WERI-Rb-1 (cell line): ENCODE measurements at regions not wholly inside any gene's neighbourhood (a gene's known extent, or its start where the extent isn't known, plus 50 kb on each side); places are given as distances from the start of the nearest gene placed in this dataset.

ENCODE experiments used
- DNase-seq: peaks from one replicate; pipeline ENCODE4 v3.0.0-alpha.2; 2020
- H3K27ac ChIP-seq: fragments of 250-450 bp; sonication (Bioruptor Pico); 2 replicates; pipeline ENCODE4 v1.5.1; 2020; ENCODE audit warnings: mild to moderate bottlenecking, moderate library complexity
- H3K27me3 ChIP-seq: fragments of 250-450 bp; sonication (Bioruptor Pico); 2 replicates; pipeline ENCODE4 v1.5.1; 2021; ENCODE audit warnings: mild to moderate bottlenecking, low read depth, moderate library complexity; ENCODE audit not compliant: insufficient read depth, severe bottlenecking
- H3K36me3 ChIP-seq: fragments of 250-450 bp; sonication (Bioruptor Pico); 2 replicates; pipeline ENCODE4 v1.5.1; 2020; ENCODE audit warnings: mild to moderate bottlenecking, moderate library complexity
- H3K4me3 ChIP-seq: 2 replicates; pipeline ENCODE4 v1.5.1; 2011; ENCODE audit warnings: low read depth, mild to moderate bottlenecking, control low read depth, low read length
- H3K9me3 ChIP-seq: fragments of 250-450 bp; sonication (Bioruptor Pico); 2 replicates; pipeline ENCODE4 v1.5.1; 2021; ENCODE audit warnings: mild to moderate bottlenecking, moderate library complexity; ENCODE audit not compliant: severe bottlenecking
- TF ChIP-seq, protein P1 (sequence below): IDR thresholded peaks from 2 replicates; pipeline ENCODE4 v1.5.1; 2011; ENCODE audit warnings: low read depth, mild to moderate bottlenecking, control low read depth, inconsistent platforms, low read length

DNA sequence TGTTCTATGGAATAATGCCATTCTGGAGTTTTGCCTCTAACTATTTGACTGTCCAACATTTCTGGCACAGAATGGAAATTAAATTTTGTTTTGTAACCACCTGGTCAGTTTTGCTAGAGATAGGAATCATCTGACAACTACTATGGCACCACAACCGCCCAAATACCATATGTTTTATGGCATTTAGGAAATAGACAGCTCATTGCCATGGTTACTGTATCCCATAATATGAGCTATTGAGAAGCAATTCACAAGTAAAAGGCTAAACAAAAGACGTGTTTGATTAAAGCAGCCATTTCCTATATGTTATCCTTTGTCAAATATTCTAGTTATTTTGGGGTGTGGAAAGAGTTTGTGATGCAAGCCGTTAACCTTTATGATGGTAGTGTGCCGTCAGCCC is 1105.3 kb upstream of the LCORL start:
- Histone ChIP-seq H3K27ac (no peak overlapping the region), H3K9me3 (no peaks in the 10 kb centered on the region), H3K27me3 (no peaks in the 10 kb centered on the region), H3K36me3 (no peaks in the 10 kb centered on the region), H3K4me3 (no peak overlapping the region)
- DNase-seq, result no peak
- TF ChIP-seq, protein P1, sequence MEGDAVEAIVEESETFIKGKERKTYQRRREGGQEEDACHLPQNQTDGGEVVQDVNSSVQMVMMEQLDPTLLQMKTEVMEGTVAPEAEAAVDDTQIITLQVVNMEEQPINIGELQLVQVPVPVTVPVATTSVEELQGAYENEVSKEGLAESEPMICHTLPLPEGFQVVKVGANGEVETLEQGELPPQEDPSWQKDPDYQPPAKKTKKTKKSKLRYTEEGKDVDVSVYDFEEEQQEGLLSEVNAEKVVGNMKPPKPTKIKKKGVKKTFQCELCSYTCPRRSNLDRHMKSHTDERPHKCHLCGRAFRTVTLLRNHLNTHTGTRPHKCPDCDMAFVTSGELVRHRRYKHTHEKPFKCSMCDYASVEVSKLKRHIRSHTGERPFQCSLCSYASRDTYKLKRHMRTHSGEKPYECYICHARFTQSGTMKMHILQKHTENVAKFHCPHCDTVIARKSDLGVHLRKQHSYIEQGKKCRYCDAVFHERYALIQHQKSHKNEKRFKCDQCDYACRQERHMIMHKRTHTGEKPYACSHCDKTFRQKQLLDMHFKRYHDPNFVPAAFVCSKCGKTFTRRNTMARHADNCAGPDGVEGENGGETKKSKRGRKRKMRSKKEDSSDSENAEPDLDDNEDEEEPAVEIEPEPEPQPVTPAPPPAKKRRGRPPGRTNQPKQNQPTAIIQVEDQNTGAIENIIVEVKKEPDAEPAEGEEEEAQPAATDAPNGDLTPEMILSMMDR, result no peak

DNA sequence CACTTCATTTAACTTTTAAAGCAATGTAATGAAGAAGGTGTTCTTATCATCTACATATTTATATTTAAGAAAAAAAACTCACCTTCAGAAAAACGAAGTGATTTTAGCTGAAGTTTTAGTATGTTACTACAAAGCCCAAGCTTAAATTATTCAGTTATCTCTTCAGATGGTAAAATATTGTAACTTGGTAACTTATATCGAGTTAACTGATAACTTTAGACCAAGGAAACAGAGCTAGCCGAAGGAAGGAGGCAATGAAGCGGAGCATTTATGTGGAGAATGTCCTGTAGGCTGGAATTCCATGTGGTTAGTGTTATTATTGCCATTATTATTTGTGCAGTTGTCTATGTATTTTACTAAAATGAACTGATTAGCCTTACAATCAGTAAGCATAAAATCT is 1102.1 kb upstream of the LCORL start:
- Histone ChIP-seq H3K4me3 (no peak overlapping the region), H3K9me3 (no peaks in the 10 kb centered on the region), H3K36me3 (no peaks in the 10 kb centered on the region), H3K27me3 (no peaks in the 10 kb centered on the region), H3K27ac (no peak overlapping the region)
- TF ChIP-seq, protein P1, result no peak
- DNase-seq, result no peak

DNA sequence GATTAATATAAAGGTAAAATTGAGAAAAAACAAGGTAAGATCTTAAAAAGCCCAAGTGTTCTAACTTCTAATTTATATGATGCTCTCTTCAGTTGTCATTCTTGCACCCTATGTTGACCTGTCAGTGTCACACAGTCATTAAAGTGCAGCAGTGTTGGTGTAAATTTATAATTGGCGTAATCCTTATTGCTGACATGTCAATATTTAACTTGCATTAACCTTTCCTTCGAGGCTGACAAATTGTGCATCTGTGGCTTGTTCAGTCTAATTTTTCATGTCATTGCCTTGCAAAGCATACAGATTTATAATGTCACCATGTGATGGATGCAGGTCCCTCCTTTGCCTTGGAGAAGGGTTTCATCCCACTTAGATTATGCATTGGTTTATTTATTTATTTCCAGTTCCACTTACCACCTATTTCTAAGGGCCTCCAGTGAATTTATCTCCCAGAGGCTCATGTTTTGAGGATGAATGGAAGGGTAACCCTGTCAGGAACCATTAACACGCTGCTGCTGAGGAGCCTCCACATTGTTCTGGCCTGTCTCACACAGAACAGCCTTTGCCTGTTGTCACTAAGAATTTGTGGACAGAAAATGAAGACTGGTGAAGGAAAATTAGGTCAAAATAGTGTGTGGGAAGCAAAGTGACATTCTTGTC is 1098.5 kb upstream of the LCORL start:
- H3K4me3 ChIP-seq, result no peak overlapping the region
- H3K27me3 ChIP-seq, result no peaks in the 10 kb centered on the region
- no peaks in the 10 kb centered on the region for H3K36me3 ChIP-seq
- TF ChIP-seq, protein P1, result no peak
- no peak for DNase-seq
- no peaks in the 10 kb centered on the region for H3K9me3 ChIP-seq
- H3K27ac ChIP-seq, result no peak overlapping the region

DNA sequence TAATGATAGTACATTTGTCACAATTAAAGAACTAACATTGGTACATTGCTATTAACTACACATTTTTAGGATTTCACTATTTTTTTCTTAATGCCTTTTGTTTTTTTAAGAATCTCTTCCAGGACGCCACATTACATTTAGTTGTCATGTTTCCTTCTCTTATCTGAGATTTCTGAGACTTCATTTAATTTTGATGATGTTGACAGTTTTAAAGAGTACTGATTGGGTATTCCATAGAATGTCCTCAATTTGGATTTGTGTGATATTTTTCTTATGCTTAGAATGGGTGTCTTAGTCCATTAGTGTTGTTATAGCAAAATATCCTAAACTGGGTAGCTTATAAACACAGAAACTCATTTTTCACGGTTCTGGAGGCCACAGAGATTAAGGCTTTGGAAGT is 1095.5 kb upstream of the LCORL start:
- Histone ChIP-seq H3K4me3 (no peak overlapping the region), H3K36me3 (no peaks in the 10 kb centered on the region), H3K27ac (no peak overlapping the region), H3K27me3 (no peaks in the 10 kb centered on the region), H3K9me3 (no peaks in the 10 kb centered on the region)
- DNase-seq, result no peak
- TF ChIP-seq, protein P1, result no peak

DNA sequence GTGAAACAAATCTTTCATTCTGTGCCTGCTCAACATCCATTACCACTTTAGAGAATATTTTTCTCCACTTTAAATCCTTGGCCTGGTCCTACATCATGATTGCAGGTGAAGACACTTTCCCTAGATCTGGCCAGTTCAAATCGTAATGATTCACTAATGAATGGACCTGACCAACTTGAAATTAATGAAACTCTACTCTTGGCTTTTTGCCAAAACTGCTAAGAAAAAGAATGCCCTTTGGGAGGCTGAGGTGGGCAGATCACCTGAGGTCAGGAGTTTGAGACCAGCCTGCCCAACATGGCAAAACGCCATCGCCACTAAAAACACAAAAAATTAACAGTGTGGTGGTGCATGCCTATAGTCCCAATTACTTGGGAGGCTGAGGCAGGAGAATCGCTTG is 1082.6 kb upstream of the LCORL start:
- TF ChIP-seq, protein P1, result no peak

DNA sequence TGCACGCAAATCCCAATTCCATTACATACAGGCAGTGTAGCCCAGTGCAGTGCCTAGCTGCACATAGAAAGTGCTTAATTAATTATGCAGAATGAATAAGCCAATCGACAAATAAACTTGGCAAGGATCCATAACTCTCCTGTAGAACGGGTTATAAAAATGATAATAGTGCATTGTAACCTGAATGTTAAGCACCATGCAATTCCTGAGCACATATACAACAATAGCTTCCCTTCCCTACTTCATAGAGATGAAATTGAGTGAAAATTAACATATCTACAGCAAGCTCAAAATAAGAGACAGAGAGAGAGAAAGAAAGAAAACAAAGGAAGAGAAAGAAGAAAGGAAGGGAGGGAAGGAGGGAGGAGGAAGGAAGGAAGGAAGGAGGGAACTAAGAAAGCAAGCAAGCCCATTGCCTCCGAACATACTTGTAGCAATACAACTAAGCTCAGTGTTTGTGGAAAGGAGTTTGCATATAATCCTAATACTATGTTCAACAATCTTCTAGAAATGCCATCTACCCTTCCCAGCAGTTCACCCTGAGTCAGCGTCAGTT is 1074.0 kb upstream of the LCORL start:
- Histone ChIP-seq H3K27me3 (peaks cover 14% of the 10 kb centered on the region), H3K36me3 (no peaks in the 10 kb centered on the region), H3K9me3 (no peaks in the 10 kb centered on the region), H3K4me3 (no peak overlapping the region), H3K27ac (no peak overlapping the region)
- TF ChIP-seq, protein P1, result no peak
- DNase-seq, result no peak

More for the DNA sequence above, 1082.6 kb upstream of the LCORL start:
- no peak for DNase-seq
- Histone ChIP-seq H3K36me3 (no peaks in the 10 kb centered on the region), H3K27ac (no peak overlapping the region), H3K27me3 (peaks cover 5% of the 10 kb centered on the region), H3K9me3 (no peaks in the 10 kb centered on the region), H3K4me3 (no peak overlapping the region)
